Rectal smooth muscle tissue (tissue), 1 donor: ENCODE measurements at regions not wholly inside any gene's neighbourhood (a gene's known extent, or its start where the extent isn't known, plus 50 kb on each side); places are given as distances from the start of the nearest gene placed in this dataset.

Experiments
- H3K27ac ChIP-seq: one replicate; pipeline ENCODE4 v1.7.0; 2013; ENCODE audit warnings: low read depth, low read length, inconsistent platforms
- H3K27me3 ChIP-seq: one replicate; pipeline ENCODE4 v1.7.0; 2013; ENCODE audit warnings: low read length; ENCODE audit not compliant: control insufficient read depth, insufficient read depth
- H3K36me3 ChIP-seq: one replicate; pipeline ENCODE4 v1.7.0; 2013; ENCODE audit warnings: low read length; ENCODE audit not compliant: control insufficient read depth, insufficient read depth
- H3K4me1 ChIP-seq: one replicate; pipeline ENCODE4 v1.7.0; 2013; ENCODE audit warnings: low read length; ENCODE audit not compliant: control insufficient read depth, insufficient read depth
- H3K4me3 ChIP-seq: one replicate; pipeline ENCODE4 v1.7.0; 2013; ENCODE audit warnings: low read length
- H3K9ac ChIP-seq: one replicate; pipeline ENCODE4 v1.7.0; 2013; ENCODE audit warnings: low read length

GRCh38 chr1:90336552-90337324, 341.8 kb downstream of the ZNF326 start:
- Histone ChIP-seq H3K27me3 (no peaks in the 10 kb centered on the region), H3K4me3 (no peak overlapping the region), H3K27ac (no peak overlapping the region), H3K9ac (no peak overlapping the region), H3K36me3 (no peaks in the 10 kb centered on the region), H3K4me1 (no peaks in the 10 kb centered on the region)

GRCh38 chr1:90335558-90335957, 340.6 kb downstream of the ZNF326 start:
- Histone ChIP-seq H3K9ac (no peak overlapping the region), H3K27ac (no peak overlapping the region), H3K4me1 (no peaks in the 10 kb centered on the region), H3K4me3 (no peak overlapping the region), H3K27me3 (no peaks in the 10 kb centered on the region), H3K36me3 (no peaks in the 10 kb centered on the region)

DNA sequence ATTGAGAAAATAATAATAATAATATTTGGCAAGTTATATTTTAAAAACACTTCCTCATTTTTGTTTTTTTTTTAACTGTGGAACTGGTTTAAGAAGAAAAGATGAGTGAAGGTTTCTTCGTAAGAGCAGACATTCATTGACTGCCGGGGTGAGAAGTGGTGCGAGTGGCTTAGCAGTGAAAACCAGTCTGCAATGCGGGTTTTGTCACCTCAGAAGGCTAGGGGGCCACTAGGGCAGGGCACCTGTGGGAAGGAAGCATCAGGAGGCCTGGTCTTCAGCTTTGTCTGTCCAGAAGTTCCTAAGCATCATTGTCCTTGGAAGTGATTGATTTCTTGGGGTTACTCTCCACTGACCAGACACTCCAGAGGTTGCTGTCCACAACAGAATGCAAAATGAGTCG, 339.2 kb downstream of the ZNF326 start:
- Histone ChIP-seq H3K4me1 (no peaks in the 10 kb centered on the region), H3K4me3 (no peak overlapping the region), H3K36me3 (no peaks in the 10 kb centered on the region), H3K27me3 (no peaks in the 10 kb centered on the region), H3K27ac (no peak overlapping the region), H3K9ac (no peak overlapping the region)

DNA sequence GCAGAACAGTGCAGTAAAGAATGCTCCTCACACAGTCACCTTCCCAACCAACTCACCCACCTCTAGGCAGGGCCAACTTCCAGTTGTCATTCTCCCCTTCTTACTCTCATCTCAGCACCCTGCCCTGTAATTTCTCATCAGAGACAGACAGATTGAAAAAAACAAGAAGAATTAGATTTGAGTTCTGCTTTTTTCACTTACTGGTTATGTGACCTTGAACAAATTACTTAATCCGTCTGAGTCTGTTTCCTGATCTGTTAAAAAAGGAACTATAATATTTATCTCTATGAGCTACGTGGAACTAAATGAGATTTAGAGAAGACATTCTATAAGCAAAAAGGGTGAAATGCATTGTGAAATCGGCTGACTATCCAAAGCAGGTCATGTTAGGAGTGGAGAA, 330.3 kb downstream of the ZNF326 start:
- no peak overlapping the region for H3K9ac ChIP-seq
- H3K27ac ChIP-seq = no peak overlapping the region
- no peak overlapping the region for H3K4me3 ChIP-seq
- H3K36me3 ChIP-seq = no peaks in the 10 kb centered on the region
- H3K27me3 ChIP-seq = no peaks in the 10 kb centered on the region
- H3K4me1 ChIP-seq = no peaks in the 10 kb centered on the region

- Histone ChIP-seq H3K36me3 (no peaks in the 10 kb centered on the region), H3K27me3 (no peaks in the 10 kb centered on the region), H3K4me1 (no peaks in the 10 kb centered on the region), H3K9ac (no peak overlapping the region), H3K4me3 (no peak overlapping the region), H3K27ac (no peak overlapping the region)
Measured at GRCh38 chr1:90322186-90322585, 327.3 kb downstream of the ZNF326 start.

DNA sequence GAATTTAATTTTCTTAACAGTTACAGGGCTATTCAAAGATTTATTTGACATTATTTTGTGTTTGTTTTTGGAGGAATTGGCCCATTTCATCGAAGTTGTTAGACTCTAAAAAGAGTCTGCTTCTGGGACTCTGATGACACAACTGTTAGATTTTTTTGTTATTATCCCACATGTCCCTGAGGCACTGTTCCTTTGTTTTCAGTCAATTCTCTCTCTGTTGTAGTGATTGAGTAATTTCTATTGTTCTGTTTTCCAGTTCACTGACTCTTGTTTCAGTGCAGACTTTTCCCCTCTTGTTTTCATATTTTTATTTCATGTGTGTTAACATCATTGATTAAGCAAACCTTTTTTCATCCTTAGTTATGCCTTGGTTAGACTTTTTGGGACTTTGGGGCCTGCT, 325.0 kb downstream of the ZNF326 start:
- H3K9ac ChIP-seq = no peak overlapping the region
- no peak overlapping the region for H3K4me3 ChIP-seq
- H3K36me3 ChIP-seq = no peaks in the 10 kb centered on the region
- H3K27me3 ChIP-seq = no peaks in the 10 kb centered on the region
- no peak overlapping the region for H3K27ac ChIP-seq
- H3K4me1 ChIP-seq = no peaks in the 10 kb centered on the region

- Histone ChIP-seq H3K9ac (no peak overlapping the region), H3K4me3 (no peak overlapping the region), H3K27me3 (no peaks in the 10 kb centered on the region), H3K4me1 (no peaks in the 10 kb centered on the region), H3K27ac (no peak overlapping the region), H3K36me3 (no peaks in the 10 kb centered on the region)
Measured at GRCh38 chr1:90318431-90318830, 323.5 kb downstream of the ZNF326 start.

- no peaks in the 10 kb centered on the region for H3K36me3 ChIP-seq
Measured at GRCh38 chr1:90317628-90318027, 322.7 kb downstream of the ZNF326 start.

DNA sequence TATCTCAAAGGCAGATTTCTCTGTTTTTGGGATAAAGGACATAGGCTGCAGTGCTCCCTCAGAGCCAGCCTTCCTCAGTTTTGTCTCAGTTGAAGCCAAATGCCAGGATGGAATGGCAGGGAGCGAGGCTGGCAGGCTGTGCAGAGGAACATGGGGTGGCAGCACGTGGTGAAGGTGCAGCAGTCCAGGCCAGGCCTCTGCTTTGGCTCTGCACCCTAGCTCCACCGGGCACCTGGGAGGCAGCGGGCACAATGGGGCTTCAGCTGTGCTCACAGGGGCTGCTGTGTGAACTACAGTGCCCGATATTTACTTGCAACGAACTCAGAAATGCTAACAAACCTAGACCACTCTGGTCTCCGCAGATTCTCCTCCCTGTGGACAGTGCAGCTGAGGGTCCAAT, 319.6 kb downstream of the ZNF326 start:
- no peaks in the 10 kb centered on the region for H3K4me1 ChIP-seq

More at GRCh38 chr1:90317628-90318027, 322.7 kb downstream of the ZNF326 start:
- no peak overlapping the region for H3K4me3 ChIP-seq
- no peak overlapping the region for H3K9ac ChIP-seq
- no peak overlapping the region for H3K27ac ChIP-seq
- H3K4me1 ChIP-seq = no peaks in the 10 kb centered on the region
- H3K27me3 ChIP-seq = no peaks in the 10 kb centered on the region

DNA sequence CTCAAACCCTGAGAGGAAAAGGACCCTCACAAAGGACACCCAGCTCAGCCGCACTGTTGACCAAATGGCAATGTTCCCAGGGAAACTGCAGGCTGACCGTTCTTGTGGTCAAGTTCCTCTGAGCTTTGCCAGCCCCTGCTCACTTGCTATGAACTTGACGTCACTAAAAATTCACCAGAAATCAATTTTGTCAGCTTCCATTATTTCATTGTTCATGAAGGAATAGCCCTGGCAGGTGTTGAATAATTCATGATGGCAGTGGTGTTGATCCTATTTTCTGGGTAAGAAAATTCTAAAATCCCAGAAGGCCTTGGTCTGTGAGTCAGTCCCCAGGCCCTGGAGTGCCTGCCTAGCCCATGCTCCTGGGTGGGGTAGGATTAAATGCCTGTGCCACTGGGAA, 318.9 kb downstream of the ZNF326 start:
- Histone ChIP-seq H3K27ac (no peak overlapping the region), H3K27me3 (no peaks in the 10 kb centered on the region), H3K36me3 (no peaks in the 10 kb centered on the region), H3K4me3 (no peak overlapping the region), H3K9ac (no peak overlapping the region), H3K4me1 (no peaks in the 10 kb centered on the region)

More for the DNA sequence above, 319.6 kb downstream of the ZNF326 start:
- Histone ChIP-seq H3K4me3 (no peak overlapping the region), H3K27me3 (no peaks in the 10 kb centered on the region), H3K9ac (no peak overlapping the region), H3K27ac (no peak overlapping the region), H3K36me3 (no peaks in the 10 kb centered on the region)

GRCh38 chr1:90309806-90310205, 314.9 kb downstream of the ZNF326 start:
- no peaks in the 10 kb centered on the region for H3K27me3 ChIP-seq
- H3K4me3 ChIP-seq = no peak overlapping the region
- H3K4me1 ChIP-seq = no peaks in the 10 kb centered on the region
- H3K27ac ChIP-seq = no peak overlapping the region
- H3K9ac ChIP-seq = no peak overlapping the region
- no peaks in the 10 kb centered on the region for H3K36me3 ChIP-seq

GRCh38 chr1:90308421-90308820, 313.5 kb downstream of the ZNF326 start:
- H3K9ac ChIP-seq = no peak overlapping the region
- H3K36me3 ChIP-seq = no peaks in the 10 kb centered on the region
- H3K4me3 ChIP-seq = no peak overlapping the region
- no peaks in the 10 kb centered on the region for H3K27me3 ChIP-seq
- H3K4me1 ChIP-seq = no peaks in the 10 kb centered on the region
- no peak overlapping the region for H3K27ac ChIP-seq

DNA sequence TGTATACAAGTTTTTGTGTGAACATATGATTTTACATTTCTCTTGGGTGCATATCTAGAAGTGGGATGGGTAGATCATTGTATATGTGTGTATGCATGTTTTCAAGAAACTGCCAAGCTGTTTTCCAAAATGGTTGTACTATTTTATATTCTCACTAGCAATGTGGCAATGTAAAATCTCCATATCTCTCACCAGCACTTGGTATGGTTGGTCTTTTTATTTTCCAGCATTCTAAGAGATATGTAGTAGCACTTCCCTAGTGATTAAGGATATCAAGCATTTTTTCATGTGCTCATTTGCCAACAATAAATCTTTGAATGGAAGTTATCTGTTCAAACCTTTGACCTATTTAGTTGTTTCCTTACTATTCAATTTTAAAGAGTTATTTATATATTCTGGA, 310.7 kb downstream of the ZNF326 start:
- H3K9ac ChIP-seq = no peak overlapping the region

More for the DNA sequence above, 310.7 kb downstream of the ZNF326 start:
- Histone ChIP-seq H3K4me3 (no peak overlapping the region), H3K27me3 (no peaks in the 10 kb centered on the region), H3K4me1 (no peaks in the 10 kb centered on the region), H3K36me3 (no peaks in the 10 kb centered on the region), H3K27ac (no peak overlapping the region)
